GM12864 (cell line): ENCODE measurements at regions not wholly inside any gene's neighbourhood (a gene's known extent, or its start where the extent isn't known, plus 50 kb on each side); places are given as distances from the start of the nearest gene placed in this dataset.

Experiments
- DNase-seq: peaks from one replicate; pipeline ENCODE4 v3.0.0-alpha.2; 2011; ENCODE audit warnings: low read depth
- H3K4me3 ChIP-seq: 2 replicates; pipeline ENCODE4 v1.5.1; 2011; ENCODE audit warnings: mild to moderate bottlenecking, low read depth, low read length, control low read depth
- CTCF ChIP-seq: IDR thresholded peaks from 2 replicates; pipeline ENCODE4 v1.5.1; 2011; ENCODE audit warnings: low read depth, mild to moderate bottlenecking, moderate library complexity, low read length, control low read depth, inconsistent platforms; ENCODE audit errors: missing control alignments

DNA sequence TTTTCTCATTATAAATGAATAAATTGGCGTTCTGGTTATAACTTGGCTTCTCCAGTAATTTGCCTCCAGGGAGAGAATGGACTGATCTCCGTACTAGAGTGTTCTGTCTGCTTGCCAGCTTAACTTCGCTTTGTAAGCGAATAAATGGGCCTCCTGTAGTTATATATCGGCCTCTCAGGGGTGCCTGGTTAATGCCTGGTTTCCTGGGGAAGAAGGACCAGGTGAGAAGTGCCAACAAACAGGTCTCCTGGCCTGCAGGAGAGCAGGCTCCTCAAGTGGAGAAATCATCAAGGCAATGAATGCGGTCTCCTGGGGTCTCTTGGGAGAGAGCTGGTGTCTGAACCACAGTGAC is 107.4 kb upstream of the SERBP1 start:
- no peak for TF ChIP-seq CTCF
- no peak overlapping the region for H3K4me3 ChIP-seq
- no peak for DNase-seq

DNA sequence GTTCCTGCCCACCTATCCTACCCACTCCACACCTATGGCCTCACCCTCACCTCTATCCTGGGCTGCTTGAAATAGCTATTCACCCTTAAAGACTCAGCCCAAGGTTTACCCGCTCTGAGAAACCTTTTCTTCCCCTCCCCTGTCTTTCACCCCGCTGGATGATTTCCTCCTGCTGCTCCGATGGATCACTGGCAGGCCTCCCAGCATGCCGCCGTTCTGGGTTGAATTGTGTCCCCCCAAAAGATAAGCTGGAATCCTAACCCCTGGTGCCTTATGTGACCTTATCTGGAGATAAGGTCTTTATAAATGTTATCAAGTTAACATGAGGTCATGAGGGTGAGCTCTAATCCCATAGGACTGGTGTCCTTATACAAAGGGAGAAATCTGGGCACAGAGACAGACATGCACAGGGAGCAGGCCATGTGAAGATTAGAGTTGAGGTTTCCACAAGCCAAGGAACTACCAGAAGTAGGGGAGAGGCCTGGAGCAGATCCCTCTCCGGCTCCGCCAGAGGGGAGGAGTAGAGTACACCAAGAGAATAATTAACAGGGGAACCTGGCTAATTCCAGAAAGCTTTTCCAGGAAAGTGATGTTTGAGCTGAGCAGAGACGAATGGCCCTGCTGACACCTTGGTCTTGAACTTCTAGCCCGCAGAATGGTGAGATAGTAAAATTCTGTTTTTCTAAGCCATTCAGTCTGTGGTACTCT is 110.0 kb upstream of the SERBP1 start:
- DNase-seq, result no peak
- TF ChIP-seq CTCF, result no peak
- H3K4me3 ChIP-seq, result no peak overlapping the region

DNA sequence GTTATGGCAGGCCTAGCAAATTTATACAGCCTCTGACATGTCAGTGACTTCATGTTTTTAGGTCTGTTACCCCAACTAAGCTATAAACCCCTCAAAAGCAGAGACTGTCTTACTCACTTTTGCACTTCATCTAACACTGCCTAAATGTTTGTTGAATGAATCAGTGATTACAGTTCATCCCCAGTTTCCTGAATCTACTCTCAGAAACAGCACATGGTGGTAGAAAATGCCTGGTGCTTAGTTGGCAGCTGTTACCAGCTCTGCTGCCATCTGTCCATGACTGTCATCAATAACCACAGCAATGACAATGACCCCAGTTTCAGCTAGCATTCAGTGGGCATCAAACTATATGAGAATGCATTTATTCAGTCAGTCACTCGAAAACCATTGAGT is 110.5 kb upstream of the SERBP1 start:
- no peak for DNase-seq
- TF ChIP-seq CTCF, result no peak
- H3K4me3 ChIP-seq, result no peak overlapping the region

DNA sequence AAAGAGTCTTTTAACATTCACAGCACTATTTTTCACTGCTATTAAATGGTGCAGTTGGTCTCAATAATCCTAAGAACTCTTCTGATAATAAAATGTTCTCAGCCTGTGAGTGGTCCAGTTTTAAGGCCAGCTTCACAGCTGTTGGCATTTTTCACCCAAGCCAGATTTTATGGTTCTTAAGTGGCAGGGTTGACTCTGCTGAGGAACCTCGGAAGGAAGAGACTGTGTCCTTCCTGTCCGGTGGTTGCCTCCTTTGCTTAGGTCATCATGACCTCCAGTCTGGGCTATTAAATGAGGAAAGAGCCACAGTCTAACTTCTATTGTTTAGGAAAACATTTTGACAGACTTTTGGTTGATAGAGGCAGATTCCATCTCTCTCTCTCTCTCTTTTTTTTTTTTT is 112.5 kb upstream of the SERBP1 start:
- DNase-seq, result no peak
- TF ChIP-seq CTCF, result no peak
- no peak overlapping the region for H3K4me3 ChIP-seq

DNA sequence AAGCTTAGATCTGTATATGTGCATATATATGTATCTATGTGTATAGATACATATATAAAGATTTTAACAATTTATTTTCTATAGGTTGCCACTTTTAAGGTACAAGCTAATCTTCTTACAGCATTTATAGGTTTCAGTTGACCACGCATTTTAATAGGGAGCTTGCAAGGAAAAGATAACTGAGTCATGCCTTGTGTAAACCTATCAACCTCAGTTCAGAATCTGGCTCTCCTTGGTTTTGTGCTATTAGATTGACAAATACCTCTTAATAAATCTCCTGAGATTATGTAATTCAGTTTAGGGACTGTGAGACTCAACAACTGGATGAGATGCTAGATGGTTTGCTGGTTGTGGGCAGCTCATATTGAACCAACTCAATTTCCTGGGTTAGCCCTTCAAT is 114.7 kb upstream of the SERBP1 start:
- no peak overlapping the region for H3K4me3 ChIP-seq
- TF ChIP-seq CTCF, result no peak
- DNase-seq, result no peak

DNA sequence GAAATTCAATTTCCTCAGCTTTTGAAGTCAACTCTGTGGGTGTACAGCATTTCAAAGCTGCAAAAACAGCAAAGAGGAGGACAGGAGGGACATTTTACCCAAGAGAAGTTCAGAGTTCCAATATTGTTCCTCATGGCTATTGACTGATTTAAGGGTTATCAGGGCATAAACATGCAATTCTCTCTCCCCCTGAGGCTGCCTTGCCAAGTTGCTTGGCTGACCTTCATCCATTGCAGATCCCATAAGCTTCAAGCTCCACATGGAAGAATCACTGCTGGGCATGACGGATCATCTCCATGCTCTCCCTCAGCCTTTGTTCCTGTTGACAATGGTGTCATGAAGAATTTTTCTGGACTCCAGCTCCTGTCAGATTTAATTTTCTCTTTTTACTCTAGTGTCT is 115.2 kb upstream of the SERBP1 start:
- no peak for DNase-seq
- no peak for TF ChIP-seq CTCF
- no peak overlapping the region for H3K4me3 ChIP-seq

GRCh38 chr1:67551375-67551774 is 121.2 kb upstream of the SERBP1 start:
- TF ChIP-seq CTCF, result no peak
- no peak for DNase-seq
- no peak overlapping the region for H3K4me3 ChIP-seq
